ENCODE measurements at regions not wholly inside any gene's neighbourhood (a gene's known extent, or its start where the extent isn't known, plus 50 kb on each side); places are given as distances from the start of the nearest gene placed in this dataset.

GRCh38 chr6:98485593-98485992, 348.8 kb upstream of the POU3F2 start:
- DNase-seq = no peak

GRCh38 chr6:98486057-98486456, 348.3 kb upstream of the POU3F2 start:
- DNase-seq = no peak

GRCh38 chr6:98487612-98488011, 346.8 kb upstream of the POU3F2 start:
- no peak for DNase-seq

GRCh38 chr6:98498144-98498775, 336.1 kb upstream of the POU3F2 start:
- no peak for DNase-seq

GRCh38 chr6:98498866-98499265, 335.5 kb upstream of the POU3F2 start:
- no peak for DNase-seq

GRCh38 chr6:98514073-98514720, 320.2 kb upstream of the POU3F2 start:
- DNase-seq = no peak

- no peak for DNase-seq
These were observed 319.6 kb upstream of the POU3F2 start for GRCh38 chr6:98514796-98515195.

GRCh38 chr6:98516206-98516605, 318.2 kb upstream of the POU3F2 start:
- DNase-seq = no peak

GRCh38 chr6:98516866-98517265, 317.5 kb upstream of the POU3F2 start:
- DNase-seq = no peak

- DNase-seq = no peak
These were observed 308.5 kb upstream of the POU3F2 start for GRCh38 chr6:98525860-98526259.

GRCh38 chr6:98526465-98526864, 307.9 kb upstream of the POU3F2 start:
- no peak for DNase-seq

- DNase-seq = no peak
These were observed 305.0 kb upstream of the POU3F2 start for GRCh38 chr6:98529364-98529763.

GRCh38 chr6:98530732-98531131, 303.6 kb upstream of the POU3F2 start:
- DNase-seq = no peak

- no peak for DNase-seq
These were observed 302.4 kb upstream of the POU3F2 start for GRCh38 chr6:98532004-98532403.

- no peak for DNase-seq
These were observed 294.6 kb upstream of the POU3F2 start for GRCh38 chr6:98539741-98540140.

- no peak for DNase-seq
These were observed 288.0 kb upstream of the POU3F2 start for GRCh38 chr6:98546376-98546775.

- no peak for DNase-seq
These were observed 287.2 kb upstream of the POU3F2 start for GRCh38 chr6:98547151-98547550.

- DNase-seq = no peak
These were observed 286.7 kb upstream of the POU3F2 start for GRCh38 chr6:98547634-98548033.

- DNase-seq = no peak
These were observed 286.1 kb upstream of the POU3F2 start for GRCh38 chr6:98548301-98548700.

- DNase-seq = no peak
These were observed 274.0 kb upstream of the POU3F2 start for GRCh38 chr6:98560418-98560817.

- DNase-seq = no peak
These were observed 273.5 kb upstream of the POU3F2 start for GRCh38 chr6:98560841-98561240.

- DNase-seq = no peak
These were observed 268.2 kb upstream of the POU3F2 start for GRCh38 chr6:98566126-98566525.

GRCh38 chr6:98572579-98572978, 261.8 kb upstream of the POU3F2 start:
- DNase-seq = no peak

GRCh38 chr6:98574984-98575383, 259.4 kb upstream of the POU3F2 start:
- DNase-seq = no peak

GRCh38 chr6:98576791-98577190, 257.6 kb upstream of the POU3F2 start:
- no peak for DNase-seq

Measured in AML-193 (cell line).